Parathyroid adenoma (tissue), 2 donors: ENCODE measurements at regions not wholly inside any gene's neighbourhood (a gene's known extent, or its start where the extent isn't known, plus 50 kb on each side); places are given as distances from the start of the nearest gene placed in this dataset.

Source experiments
- H2AFZ ChIP-seq: fragments of 300-600 bp; sonication (generic); one replicate; pipeline ENCODE4 v1.7.0; 2017; ENCODE audit warnings: antibody characterized with exemption, mild to moderate bottlenecking
- H3K27ac ChIP-seq: fragments of 300-600 bp; sonication (generic); one replicate; pipeline ENCODE4 v1.7.0; 2017
- H3K27me3 ChIP-seq: fragments of 300-600 bp; sonication (generic); one replicate; pipeline ENCODE4 v1.7.0; 2017; ENCODE audit warnings: low read length; ENCODE audit not compliant: control insufficient read depth, insufficient read depth
- H3K36me3 ChIP-seq: fragments of 300-600 bp; sonication (generic); one replicate; pipeline ENCODE4 v1.7.0; 2017; ENCODE audit warnings: low read length; ENCODE audit not compliant: control insufficient read depth, insufficient read depth
- H3K4me1 ChIP-seq: fragments of 300-600 bp; sonication (generic); one replicate; pipeline ENCODE4 v1.7.0; 2017; ENCODE audit warnings: control low read depth
- H3K4me2 ChIP-seq: fragments of 300-600 bp; sonication (generic); one replicate; pipeline ENCODE4 v1.7.0; 2017; ENCODE audit warnings: low read length
- H3K4me3 ChIP-seq: fragments of 300-600 bp; sonication (generic); one replicate; pipeline ENCODE4 v1.7.0; 2017; ENCODE audit warnings: low read depth, low read length
- H3K79me2 ChIP-seq: fragments of 300-600 bp; sonication (generic); one replicate; pipeline ENCODE4 v1.7.0; 2017; ENCODE audit warnings: control low read depth
- H3K9ac ChIP-seq: fragments of 300-600 bp; sonication (generic); one replicate; pipeline ENCODE4 v1.7.0; 2017; ENCODE audit warnings: mild to moderate bottlenecking
- H3K9me3 ChIP-seq: fragments of 300-600 bp; sonication (generic); one replicate; pipeline ENCODE4 v1.7.0; 2017; ENCODE audit warnings: low read length; ENCODE audit not compliant: control insufficient read depth
- TF ChIP-seq, protein P1 (sequence below): fragments of 300-600 bp; sonication (generic); IDR thresholded peaks from one replicate; pipeline ENCODE4 v1.7.0; 2017; ENCODE audit warnings: antibody characterized with exemption, mild to moderate bottlenecking
- donor health status: primary hyperparathyroidism.

DNA sequence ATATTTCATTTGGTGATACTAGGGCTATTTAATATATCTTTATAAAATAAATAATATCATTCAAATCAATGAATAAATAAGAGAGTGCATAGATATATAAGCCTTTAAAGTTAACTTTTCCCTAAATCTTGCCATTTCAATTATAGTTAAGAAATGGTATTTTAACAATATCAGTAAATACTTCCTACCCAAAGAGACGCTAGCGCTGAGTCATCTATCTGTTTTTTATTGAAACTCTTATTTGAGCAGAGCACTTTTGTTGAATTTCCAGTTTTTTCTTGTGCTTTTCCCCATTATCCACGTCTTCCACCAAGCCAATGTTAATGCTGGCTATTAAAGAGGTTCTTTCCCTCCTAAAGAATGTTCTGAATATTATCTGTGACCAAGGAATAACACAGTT, 639.3 kb downstream of the DSC3 start:
- no peaks in the 10 kb centered on the region for H3K9me3 ChIP-seq
- no peaks in the 10 kb centered on the region for H3K27me3 ChIP-seq
- no peak overlapping the region for H2AFZ ChIP-seq
- H3K4me2 ChIP-seq = no peak overlapping the region
- H3K9ac ChIP-seq = no peak overlapping the region
- H3K79me2 ChIP-seq = no peaks in the 10 kb centered on the region
- H3K36me3 ChIP-seq = no peaks in the 10 kb centered on the region
- H3K4me3 ChIP-seq = no peak overlapping the region
- H3K4me1 ChIP-seq = no peaks in the 10 kb centered on the region
- no peak overlapping the region for H3K27ac ChIP-seq
- TF ChIP-seq, protein P1, sequence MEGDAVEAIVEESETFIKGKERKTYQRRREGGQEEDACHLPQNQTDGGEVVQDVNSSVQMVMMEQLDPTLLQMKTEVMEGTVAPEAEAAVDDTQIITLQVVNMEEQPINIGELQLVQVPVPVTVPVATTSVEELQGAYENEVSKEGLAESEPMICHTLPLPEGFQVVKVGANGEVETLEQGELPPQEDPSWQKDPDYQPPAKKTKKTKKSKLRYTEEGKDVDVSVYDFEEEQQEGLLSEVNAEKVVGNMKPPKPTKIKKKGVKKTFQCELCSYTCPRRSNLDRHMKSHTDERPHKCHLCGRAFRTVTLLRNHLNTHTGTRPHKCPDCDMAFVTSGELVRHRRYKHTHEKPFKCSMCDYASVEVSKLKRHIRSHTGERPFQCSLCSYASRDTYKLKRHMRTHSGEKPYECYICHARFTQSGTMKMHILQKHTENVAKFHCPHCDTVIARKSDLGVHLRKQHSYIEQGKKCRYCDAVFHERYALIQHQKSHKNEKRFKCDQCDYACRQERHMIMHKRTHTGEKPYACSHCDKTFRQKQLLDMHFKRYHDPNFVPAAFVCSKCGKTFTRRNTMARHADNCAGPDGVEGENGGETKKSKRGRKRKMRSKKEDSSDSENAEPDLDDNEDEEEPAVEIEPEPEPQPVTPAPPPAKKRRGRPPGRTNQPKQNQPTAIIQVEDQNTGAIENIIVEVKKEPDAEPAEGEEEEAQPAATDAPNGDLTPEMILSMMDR = no peak

DNA sequence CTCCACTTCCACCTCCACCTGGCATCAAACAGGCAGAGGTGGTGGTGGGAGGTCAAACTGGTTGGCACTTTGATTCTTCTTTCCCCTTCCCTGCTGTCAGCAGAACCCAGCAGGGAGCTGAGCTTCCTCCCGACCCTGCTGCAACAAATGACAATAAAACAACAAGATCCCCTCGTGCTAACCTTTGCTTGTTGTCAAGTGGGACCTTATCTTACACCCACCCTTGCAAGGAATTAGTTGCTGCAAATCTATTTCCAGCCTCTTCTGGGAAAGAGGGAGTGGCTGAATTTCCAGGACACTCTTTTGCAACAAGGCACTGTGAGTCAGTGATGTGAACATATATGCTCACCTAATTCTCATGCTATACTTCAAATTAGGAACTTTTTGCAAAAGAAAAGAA, 655.1 kb downstream of the DSC3 start:
- H3K4me2 ChIP-seq = no peak overlapping the region
- H3K4me1 ChIP-seq = no peaks in the 10 kb centered on the region
- no peaks in the 10 kb centered on the region for H3K79me2 ChIP-seq
- H2AFZ ChIP-seq = no peak overlapping the region
- H3K9ac ChIP-seq = no peak overlapping the region
- H3K4me3 ChIP-seq = no peak overlapping the region
- TF ChIP-seq, protein P1 = no peak
- H3K36me3 ChIP-seq = no peaks in the 10 kb centered on the region
- no peaks in the 10 kb centered on the region for H3K9me3 ChIP-seq
- H3K27me3 ChIP-seq = no peaks in the 10 kb centered on the region
- H3K27ac ChIP-seq = no peak overlapping the region

DNA sequence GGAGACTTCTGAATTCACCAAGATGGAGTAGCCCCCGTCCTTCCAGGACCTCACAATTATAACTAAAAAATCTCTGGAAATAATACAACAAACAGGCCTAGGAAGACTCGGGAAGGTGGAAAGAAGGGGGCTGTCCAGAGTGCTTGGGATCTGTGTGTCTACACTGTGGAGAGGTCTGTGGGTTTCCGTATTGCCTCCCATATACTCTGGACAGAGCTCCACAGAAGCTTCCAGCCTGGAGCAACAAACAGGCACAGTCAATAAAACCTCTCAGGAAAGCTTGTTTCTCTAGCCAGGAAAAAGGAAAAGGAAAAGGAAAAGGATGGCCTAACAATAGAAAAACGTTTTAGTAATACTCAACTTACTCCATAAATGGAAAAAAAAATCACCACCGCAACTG, 655.9 kb downstream of the DSC3 start:
- Histone ChIP-seq H3K79me2 (no peaks in the 10 kb centered on the region), H3K36me3 (no peaks in the 10 kb centered on the region), H3K9me3 (no peaks in the 10 kb centered on the region), H3K4me3 (no peak overlapping the region), H2AFZ (no peak overlapping the region), H3K4me1 (no peaks in the 10 kb centered on the region), H3K4me2 (no peak overlapping the region), H3K27ac (no peak overlapping the region), H3K9ac (no peak overlapping the region), H3K27me3 (no peaks in the 10 kb centered on the region)
- TF ChIP-seq, protein P1 = no peak

DNA sequence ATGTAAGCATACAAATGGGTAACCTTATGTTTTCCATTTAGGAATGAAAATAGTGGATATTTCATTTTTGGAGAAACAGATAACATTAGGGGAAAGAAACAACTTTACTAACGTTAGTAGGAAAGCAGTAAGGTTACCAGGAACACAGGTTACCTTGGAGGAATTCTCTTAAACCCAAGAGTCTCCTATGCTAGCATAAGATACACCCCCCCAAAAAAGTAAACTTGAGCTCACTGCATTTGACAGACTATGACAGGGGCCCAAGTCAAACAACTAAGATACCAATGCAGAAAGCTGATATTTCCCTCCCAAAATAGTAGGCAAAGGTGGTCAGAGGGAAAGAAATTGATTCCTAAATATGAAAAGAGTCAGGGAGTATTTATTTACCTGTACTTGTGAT, 656.9 kb downstream of the DSC3 start:
- no peaks in the 10 kb centered on the region for H3K27me3 ChIP-seq
- H3K4me2 ChIP-seq = no peak overlapping the region
- no peaks in the 10 kb centered on the region for H3K36me3 ChIP-seq
- H3K4me1 ChIP-seq = no peaks in the 10 kb centered on the region
- TF ChIP-seq, protein P1 = no peak
- H3K9me3 ChIP-seq = no peaks in the 10 kb centered on the region
- H3K79me2 ChIP-seq = no peaks in the 10 kb centered on the region
- H3K27ac ChIP-seq = no peak overlapping the region
- H3K4me3 ChIP-seq = no peak overlapping the region
- H2AFZ ChIP-seq = no peak overlapping the region
- H3K9ac ChIP-seq = no peak overlapping the region

DNA sequence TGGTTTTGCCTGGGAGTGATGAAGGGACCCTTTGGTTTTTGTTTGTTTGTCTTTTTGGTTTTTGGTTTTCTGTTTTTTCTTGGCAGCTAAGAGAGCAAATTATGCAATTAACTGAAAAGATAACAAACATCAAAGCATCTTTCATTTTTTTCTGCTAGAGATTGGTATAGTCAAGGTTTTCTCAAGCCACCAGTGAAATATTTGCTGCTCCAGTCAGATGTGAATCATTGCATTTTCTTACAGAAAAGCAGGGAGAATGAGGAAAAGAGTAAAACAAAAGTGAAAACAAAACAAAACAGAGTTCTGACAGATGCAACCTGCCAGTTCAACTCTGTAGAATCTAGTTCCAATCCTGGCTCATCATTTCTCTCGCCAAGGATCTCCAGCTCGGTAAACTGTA, 660.7 kb downstream of the DSC3 start:
- H3K4me3 ChIP-seq = no peak overlapping the region
- no peak overlapping the region for H3K27ac ChIP-seq
- H3K79me2 ChIP-seq = no peaks in the 10 kb centered on the region
- no peaks in the 10 kb centered on the region for H3K27me3 ChIP-seq
- no peaks in the 10 kb centered on the region for H3K4me1 ChIP-seq
- no peak overlapping the region for H3K9ac ChIP-seq
- H3K4me2 ChIP-seq = no peak overlapping the region
- no peaks in the 10 kb centered on the region for H3K36me3 ChIP-seq
- H3K9me3 ChIP-seq = no peaks in the 10 kb centered on the region
- no peak overlapping the region for H2AFZ ChIP-seq
- TF ChIP-seq, protein P1 = no peak
